ENCODE measurements at regions not wholly inside any gene's neighbourhood (a gene's known extent, or its start where the extent isn't known, plus 50 kb on each side); places are given as distances from the start of the nearest gene placed in this dataset.

DNA sequence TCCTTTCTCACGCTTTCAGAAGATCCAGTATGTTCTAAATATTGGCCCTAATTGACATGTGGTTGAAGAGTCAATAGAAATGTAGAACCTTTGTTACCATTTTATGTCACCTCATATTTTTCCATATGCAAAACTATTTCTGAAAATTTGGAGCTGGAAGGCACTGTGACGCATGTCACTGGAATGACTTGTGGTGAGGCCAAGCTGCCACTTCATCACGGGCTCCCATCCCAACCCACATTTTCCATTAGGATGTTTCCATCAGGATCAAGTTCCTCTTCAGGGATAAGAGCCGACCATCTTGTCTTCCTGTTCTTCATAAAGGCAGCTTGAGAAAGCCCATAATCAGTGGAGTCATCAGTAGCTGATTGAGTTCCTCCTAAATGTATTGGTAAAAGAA is 1241.7 kb downstream of the GATA3 start:
- TF ChIP-seq, protein P1, sequence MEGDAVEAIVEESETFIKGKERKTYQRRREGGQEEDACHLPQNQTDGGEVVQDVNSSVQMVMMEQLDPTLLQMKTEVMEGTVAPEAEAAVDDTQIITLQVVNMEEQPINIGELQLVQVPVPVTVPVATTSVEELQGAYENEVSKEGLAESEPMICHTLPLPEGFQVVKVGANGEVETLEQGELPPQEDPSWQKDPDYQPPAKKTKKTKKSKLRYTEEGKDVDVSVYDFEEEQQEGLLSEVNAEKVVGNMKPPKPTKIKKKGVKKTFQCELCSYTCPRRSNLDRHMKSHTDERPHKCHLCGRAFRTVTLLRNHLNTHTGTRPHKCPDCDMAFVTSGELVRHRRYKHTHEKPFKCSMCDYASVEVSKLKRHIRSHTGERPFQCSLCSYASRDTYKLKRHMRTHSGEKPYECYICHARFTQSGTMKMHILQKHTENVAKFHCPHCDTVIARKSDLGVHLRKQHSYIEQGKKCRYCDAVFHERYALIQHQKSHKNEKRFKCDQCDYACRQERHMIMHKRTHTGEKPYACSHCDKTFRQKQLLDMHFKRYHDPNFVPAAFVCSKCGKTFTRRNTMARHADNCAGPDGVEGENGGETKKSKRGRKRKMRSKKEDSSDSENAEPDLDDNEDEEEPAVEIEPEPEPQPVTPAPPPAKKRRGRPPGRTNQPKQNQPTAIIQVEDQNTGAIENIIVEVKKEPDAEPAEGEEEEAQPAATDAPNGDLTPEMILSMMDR (conservative IDR thresholded peaks at IDR 0.05; ENCODE audit: low read depth, low read length), result no peak
- H3K4me3 ChIP-seq (ENCODE audit: low read depth, low read length), result no peak overlapping the region
- no peak for DNase-seq (ENCODE audit: low read depth)

DNA sequence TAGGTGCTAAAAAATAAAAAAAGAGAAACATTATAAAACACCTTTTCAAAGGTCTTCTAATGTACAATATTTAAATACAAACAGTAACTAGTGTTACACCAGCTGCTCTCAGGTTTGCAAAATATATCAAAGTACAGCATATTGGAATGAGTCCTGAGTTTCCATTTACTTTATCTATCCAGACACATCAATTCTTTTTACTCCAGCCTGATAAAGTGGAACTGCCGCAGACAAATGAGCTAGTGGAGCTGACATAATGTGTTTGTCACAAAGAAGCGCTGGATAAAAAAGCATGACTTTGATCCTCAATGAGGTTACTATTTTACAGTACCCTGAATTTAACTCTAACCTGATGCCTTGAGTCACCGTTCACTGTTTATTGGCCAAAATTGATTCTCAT is 1243.1 kb downstream of the GATA3 start:
- TF ChIP-seq, protein P1 (conservative IDR thresholded peaks at IDR 0.05; ENCODE audit: low read depth, low read length), result no peak

DNA sequence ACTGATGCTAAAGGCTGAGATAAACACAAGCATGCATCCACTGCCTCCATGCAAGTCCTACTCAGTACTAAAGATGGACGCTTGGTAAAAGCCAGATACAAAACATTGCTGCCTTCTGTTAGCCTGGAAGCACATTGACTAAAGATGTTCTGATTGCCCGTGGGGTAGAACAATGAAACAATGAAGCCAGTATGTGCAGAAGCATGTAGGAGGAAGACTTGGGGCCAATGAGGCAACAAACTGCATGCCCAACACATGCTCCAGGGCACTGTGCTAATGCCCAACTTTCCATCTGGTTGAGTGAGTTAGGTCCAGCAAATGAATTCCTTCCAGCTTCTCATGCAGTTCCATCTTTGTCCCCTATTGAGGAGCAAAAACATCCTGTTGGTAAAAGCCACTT is 1245.5 kb downstream of the GATA3 start:
- no peak for DNase-seq (ENCODE audit: low read depth)
- H3K4me3 ChIP-seq (ENCODE audit: low read depth, low read length), result no peak overlapping the region
- TF ChIP-seq, protein P1 (conservative IDR thresholded peaks at IDR 0.05; ENCODE audit: low read depth, low read length), result no peak

More for the DNA sequence above, 1243.1 kb downstream of the GATA3 start:
- H3K4me3 ChIP-seq (ENCODE audit: low read depth, low read length), result no peak overlapping the region
- no peak for DNase-seq (ENCODE audit: low read depth)

DNA sequence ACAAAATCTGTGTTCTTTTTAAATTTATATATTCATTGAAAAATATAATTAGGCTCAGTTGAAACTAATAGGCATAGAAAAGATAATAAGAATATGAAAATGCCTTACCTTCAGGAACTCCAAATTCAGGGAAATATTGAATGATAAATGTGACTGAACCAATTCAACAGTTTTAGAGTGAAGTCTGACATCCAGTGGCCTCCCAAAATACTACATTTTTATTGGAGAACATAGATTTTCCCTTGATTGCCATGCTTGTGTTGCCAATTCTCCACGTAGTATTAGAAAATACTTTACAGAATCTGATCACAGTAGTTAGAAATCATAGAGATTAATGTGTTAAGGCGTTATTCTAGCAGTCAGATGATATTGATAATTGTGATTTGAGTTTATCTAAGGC is 1246.7 kb downstream of the GATA3 start:
- H3K4me3 ChIP-seq (ENCODE audit: low read depth, low read length), result no peak overlapping the region
- TF ChIP-seq, protein P1 (conservative IDR thresholded peaks at IDR 0.05; ENCODE audit: low read depth, low read length), result peak; percentile 25
- DNase-seq (ENCODE audit: low read depth), result peak; percentile 8

DNA sequence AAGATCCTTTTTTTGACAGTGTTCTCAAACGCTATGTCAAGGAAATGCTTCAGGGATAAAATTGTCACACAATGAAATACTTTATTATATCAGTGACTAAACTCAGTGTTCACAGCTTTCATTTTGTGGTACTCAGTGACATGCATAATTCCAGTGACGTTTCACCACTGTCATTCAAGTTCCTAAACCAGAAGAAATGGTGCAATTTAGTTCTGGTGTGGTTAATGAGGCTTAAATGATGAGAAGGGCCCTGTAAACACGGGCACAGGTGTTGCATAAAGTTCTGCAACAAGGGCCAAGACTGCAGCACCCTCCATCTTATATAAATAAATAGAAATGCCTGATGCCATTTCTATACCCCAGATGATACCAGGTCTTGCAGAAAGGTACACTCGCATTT is 1247.1 kb downstream of the GATA3 start:
- no peak overlapping the region for H3K4me3 ChIP-seq (ENCODE audit: low read depth, low read length)
- no peak for DNase-seq (ENCODE audit: low read depth)
- TF ChIP-seq, protein P1 (conservative IDR thresholded peaks at IDR 0.05; ENCODE audit: low read depth, low read length), result no peak

DNA sequence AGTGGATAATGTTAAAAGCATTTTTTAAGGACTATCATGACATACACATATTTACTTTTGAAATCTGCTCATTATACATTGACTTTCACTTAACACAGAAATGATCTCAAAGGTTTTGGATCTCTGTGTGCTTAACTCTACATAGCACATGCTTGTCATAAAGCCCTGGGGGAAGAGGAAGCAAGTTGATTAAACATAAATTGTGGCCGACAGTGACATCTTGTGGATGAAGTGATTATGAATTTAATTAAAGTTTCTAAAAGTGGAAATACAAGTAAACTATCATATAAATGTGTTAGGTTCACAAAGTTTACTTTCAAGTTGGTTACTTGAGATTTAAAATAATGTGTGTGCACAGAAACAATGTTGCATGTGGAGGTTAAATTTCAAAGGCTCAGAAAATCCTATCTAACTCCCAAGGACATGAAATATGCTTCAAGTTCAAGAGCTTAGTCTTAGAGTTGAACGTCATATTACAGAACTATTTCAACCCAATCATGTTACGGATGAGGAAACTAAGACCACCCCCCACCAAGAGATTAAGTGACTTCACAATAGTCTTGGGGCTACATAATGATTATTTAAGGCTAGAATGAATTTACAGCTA is 1247.8 kb downstream of the GATA3 start:
- peak; percentile 73 for DNase-seq (ENCODE audit: low read depth)

More for the DNA sequence above, 1247.8 kb downstream of the GATA3 start:
- TF ChIP-seq, protein P1 (conservative IDR thresholded peaks at IDR 0.05; ENCODE audit: low read depth, low read length), result peak; percentile 35
- no peak overlapping the region for H3K4me3 ChIP-seq (ENCODE audit: low read depth, low read length)

All from choroid plexus epithelial cell (primary cell).